IMR-90 (cell line): ENCODE measurements at regions not wholly inside any gene's neighbourhood (a gene's known extent, or its start where the extent isn't known, plus 50 kb on each side); places are given as distances from the start of the nearest gene placed in this dataset.

Source experiments
- CEBPB ChIP-seq: IDR thresholded peaks from 2 replicates; pipeline ENCODE4 v1.6.1; 2012; ENCODE audit warnings: low read depth, low read length, improper control_type of control experiment
- CHD1 ChIP-seq: IDR thresholded peaks from 2 replicates; pipeline ENCODE4 v1.6.1; 2012; ENCODE audit warnings: low read depth, low read length, improper control_type of control experiment
- CTCF ChIP-seq: conservative IDR thresholded peaks from 2 replicates; pipeline ENCODE4 v1.5.1; 2012; ENCODE audit warnings: mild to moderate bottlenecking, low read depth, low read length, improper control_type of control experiment
- ELK1 ChIP-seq: fragments of 150-350 bp; IDR thresholded peaks from 2 replicates; pipeline ENCODE4 v1.6.1; 2016; ENCODE audit warnings: low read depth, mild to moderate bottlenecking, low read length, moderate library complexity, borderline replicate concordance
- MAFK ChIP-seq: IDR thresholded peaks from 2 replicates; pipeline ENCODE4 v1.6.1; 2012; ENCODE audit warnings: low read depth, low read length, improper control_type of control experiment
- MAZ ChIP-seq: IDR thresholded peaks from 2 replicates; pipeline ENCODE4 v1.6.1; 2012; ENCODE audit warnings: low read depth, mild to moderate bottlenecking, low read length, improper control_type of control experiment, moderate library complexity, borderline replicate concordance
- NFE2L2 ChIP-seq: fragments of 150-350 bp; IDR thresholded peaks from 2 replicates; pipeline ENCODE4 v1.6.1; 2016; ENCODE audit warnings: low read depth, mild to moderate bottlenecking, low read length
- POLR2A ChIP-seq: IDR thresholded peaks from 2 replicates; pipeline ENCODE4 v1.6.1; 2012; ENCODE audit warnings: mild to moderate bottlenecking, low read depth, low read length
- RAD21 ChIP-seq: IDR thresholded peaks from 2 replicates; pipeline ENCODE4 v1.6.1; 2012; ENCODE audit warnings: low read length, improper control_type of control experiment
- RCOR1 ChIP-seq: IDR thresholded peaks from 2 replicates; pipeline ENCODE4 v1.6.1; 2012; ENCODE audit warnings: mild to moderate bottlenecking, low read length, improper control_type of control experiment; ENCODE audit not compliant: insufficient replicate concordance
- RFX5 ChIP-seq: IDR thresholded peaks from 2 replicates; pipeline ENCODE4 v1.8.0; 2012; ENCODE audit warnings: low read depth, mild to moderate bottlenecking, low read length, moderate library complexity
- USF2 ChIP-seq: fragments of 150-350 bp; IDR thresholded peaks from 2 replicates; pipeline ENCODE4 v1.6.1; 2017; ENCODE audit warnings: mild to moderate bottlenecking, antibody characterized with exemption, low read length, low read depth

- TF ChIP-seq CEBPB (no peak), CHD1 (no peak), CTCF (no peak), POLR2A (no peak), NFE2L2 (no peak), MAZ (no peak), ELK1 (no peak), USF2 (no peak), RCOR1 (no peak), RAD21 (no peak), RFX5 (no peak), MAFK (no peak)
Observed at GRCh38 chr6:48535582-48536009, 424.6 kb upstream of the PTCHD4 start.
